Ishikawa (cell line): ENCODE measurements at regions not wholly inside any gene's neighbourhood (a gene's known extent, or its start where the extent isn't known, plus 50 kb on each side); places are given as distances from the start of the nearest gene placed in this dataset.

ENCODE experiments used
- CEBPB ChIP-seq: IDR thresholded peaks from 2 replicates; pipeline ENCODE4 v1.6.1; 2012
- CREB1 ChIP-seq: IDR thresholded peaks from 2 replicates; pipeline ENCODE4 v1.6.1; 2012; ENCODE audit warnings: low read depth
- EGR1 ChIP-seq: IDR thresholded peaks from 2 replicates; pipeline ENCODE4 v1.6.1; 2012
- EP300 ChIP-seq: IDR thresholded peaks from 2 replicates; pipeline ENCODE4 v1.6.1; 2012; ENCODE audit warnings: borderline replicate concordance
- FOXM1 ChIP-seq: IDR thresholded peaks from 2 replicates; pipeline ENCODE4 v1.6.1; 2012; ENCODE audit warnings: low read depth, borderline replicate concordance
- MAX ChIP-seq: IDR thresholded peaks from 2 replicates; pipeline ENCODE4 v1.6.1; 2012
- NFIC ChIP-seq: IDR thresholded peaks from 2 replicates; pipeline ENCODE4 v1.6.1; 2012
- RAD21 ChIP-seq: IDR thresholded peaks from 2 replicates; pipeline ENCODE4 v1.6.1; 2012; ENCODE audit warnings: low read depth
- REST ChIP-seq: IDR thresholded peaks from 2 replicates; pipeline ENCODE4 v1.6.1; 2012; ENCODE audit warnings: low read depth, mild to moderate bottlenecking
- TAF1 ChIP-seq: IDR thresholded peaks from 2 replicates; pipeline ENCODE4 v1.6.1; 2012; ENCODE audit warnings: low read depth, mild to moderate bottlenecking
- TCF12 ChIP-seq: IDR thresholded peaks from 2 replicates; pipeline ENCODE4 v1.6.1; 2012; ENCODE audit warnings: low read depth
- TEAD4 ChIP-seq: IDR thresholded peaks from 2 replicates; pipeline ENCODE4 v1.6.1; 2012
- USF1 ChIP-seq: IDR thresholded peaks from 2 replicates; pipeline ENCODE4 v1.6.1; 2012
- YY1 ChIP-seq: IDR thresholded peaks from 2 replicates; pipeline ENCODE4 v1.6.1; 2012; ENCODE audit warnings: low read depth
- ZBTB7A ChIP-seq: IDR thresholded peaks from 2 replicates; pipeline ENCODE4 v1.6.1; 2012; ENCODE audit warnings: low read depth

- TF ChIP-seq USF1 (no peak), REST (no peak), TCF12 (no peak), RAD21 (no peak), ZBTB7A (no peak), TAF1 (no peak), EP300 (no peak), FOXM1 (no peak), NFIC (no peak)
Measured at GRCh38 chr13:82407321-82407720, 1475.0 kb downstream of the SLITRK1 start.

GRCh38 chr13:82374719-82375118 lies 1507.6 kb downstream of the SLITRK1 start:
- no peak for TF ChIP-seq FOXM1
- TF ChIP-seq RAD21 = no peak
- TF ChIP-seq USF1 = no peak

- no peak for TF ChIP-seq YY1
- TF ChIP-seq ZBTB7A = no peak
- no peak for TF ChIP-seq TAF1
- TF ChIP-seq NFIC = no peak
- no peak for TF ChIP-seq TCF12
- TF ChIP-seq CEBPB = no peak
- no peak for TF ChIP-seq TEAD4
- no peak for TF ChIP-seq EGR1
- no peak for TF ChIP-seq REST
- no peak for TF ChIP-seq RAD21
- TF ChIP-seq CREB1 = no peak
- TF ChIP-seq USF1 = no peak
- no peak for TF ChIP-seq FOXM1
- TF ChIP-seq EP300 = no peak
- TF ChIP-seq MAX = no peak
Measured at GRCh38 chr13:82370316-82370715, 1512.0 kb downstream of the SLITRK1 start.

- TF ChIP-seq MAX (no peak), CREB1 (no peak), RAD21 (no peak), EP300 (no peak), YY1 (no peak), REST (no peak), NFIC (no peak), FOXM1 (no peak), EGR1 (no peak), CEBPB (no peak), TAF1 (no peak), TEAD4 (no peak)
Measured at GRCh38 chr13:82364525-82364924, 1517.7 kb downstream of the SLITRK1 start.
